HAP-1 (cell line): ENCODE measurements at regions not wholly inside any gene's neighbourhood (a gene's known extent, or its start where the extent isn't known, plus 50 kb on each side); places are given as distances from the start of the nearest gene placed in this dataset.

ENCODE experiments used
- DNase-seq, 2 experiments: peaks; one replicate each; pipeline ENCODE4 v3.0.0-alpha.2; 2016 to 2020; ENCODE audit warnings: low spot score in 2 of 2
- H3K27me3 ChIP-seq: fragments of 250-450 bp; sonication (Bioruptor Pico); 2 replicates; pipeline ENCODE4 v1.5.1; 2020; ENCODE audit warnings: low read depth, mild to moderate bottlenecking, moderate library complexity
- H3K36me3 ChIP-seq: fragments of 250-450 bp; sonication (Bioruptor Pico); replicated peaks from 2 replicates; pipeline ENCODE4 v1.5.1; 2020; ENCODE audit warnings: mild to moderate bottlenecking
- H3K4me1 ChIP-seq: fragments of 250-450 bp; sonication (Bioruptor Pico); 2 replicates; pipeline ENCODE4 v1.5.1; 2020; ENCODE audit warnings: mild to moderate bottlenecking
- H3K4me3 ChIP-seq: fragments of 250-450 bp; sonication (Bioruptor Pico); 2 replicates; pipeline ENCODE4 v1.5.1; 2020; ENCODE audit warnings: mild to moderate bottlenecking, moderate library complexity
- H3K9me3 ChIP-seq: fragments of 250-450 bp; sonication (Bioruptor Pico); 2 replicates; pipeline ENCODE4 v1.5.1; 2020; ENCODE audit warnings: mild to moderate bottlenecking, moderate library complexity
- in situ Hi-C: fragments of 300-500 bp; cut with MboI; formaldehyde crosslinking; loops from 3 replicates; pipeline ENCODE4 v1.14.3; 2020; ENCODE audit warnings: low sequenced_read_pairs, inconsistent platforms, mixed read lengths

GRCh38 chr1:38266197-38266520 is 219.6 kb upstream of the POU3F1 start:
- no peaks in the 10 kb centered on the region for H3K36me3 ChIP-seq
- no peak for DNase-seq
- in situ Hi-C loops = no loop called here

GRCh38 chr1:38265293-38266196 is 219.0 kb upstream of the POU3F1 start:
- H3K4me3 ChIP-seq = no peak overlapping the region
- DNase-seq = no peak
- no peaks in the 10 kb centered on the region for H3K4me1 ChIP-seq
- H3K9me3 ChIP-seq = no peaks in the 10 kb centered on the region
- no peaks in the 10 kb centered on the region for H3K36me3 ChIP-seq
- H3K27me3 ChIP-seq = peaks cover 30% of the 10 kb centered on the region
- in situ Hi-C loops = no loop called here

More at GRCh38 chr1:38266197-38266520, 219.6 kb upstream of the POU3F1 start:
- H3K9me3 ChIP-seq = no peaks in the 10 kb centered on the region
- peaks cover 25% of the 10 kb centered on the region for H3K27me3 ChIP-seq
- H3K4me1 ChIP-seq = no peaks in the 10 kb centered on the region
- H3K4me3 ChIP-seq = no peak overlapping the region

GRCh38 chr1:38263438-38263837 is 216.8 kb upstream of the POU3F1 start:
- no peak for DNase-seq
- Histone ChIP-seq H3K36me3 (no peaks in the 10 kb centered on the region), H3K4me3 (no peak overlapping the region), H3K27me3 (peaks cover 25% of the 10 kb centered on the region), H3K9me3 (no peaks in the 10 kb centered on the region), H3K4me1 (no peaks in the 10 kb centered on the region)
- in situ Hi-C loops = no loop called here

- no peak overlapping the region for H3K4me3 ChIP-seq
- in situ Hi-C loops = no loop called here
- H3K4me1 ChIP-seq = no peaks in the 10 kb centered on the region
- DNase-seq = no peak
- no peaks in the 10 kb centered on the region for H3K9me3 ChIP-seq
- H3K27me3 ChIP-seq = peaks cover 16% of the 10 kb centered on the region
- no peaks in the 10 kb centered on the region for H3K36me3 ChIP-seq
Observed at GRCh38 chr1:38261574-38261973, 215.0 kb upstream of the POU3F1 start.

- H3K9me3 ChIP-seq = no peaks in the 10 kb centered on the region
- no peaks in the 10 kb centered on the region for H3K36me3 ChIP-seq
- in situ Hi-C loops = no loop called here
- H3K4me3 ChIP-seq = no peak overlapping the region
- no peaks in the 10 kb centered on the region for H3K4me1 ChIP-seq
- peaks cover 8% of the 10 kb centered on the region for H3K27me3 ChIP-seq
- no peak for DNase-seq
Observed at GRCh38 chr1:38258085-38258627, 211.6 kb upstream of the POU3F1 start.

- no peaks in the 10 kb centered on the region for H3K36me3 ChIP-seq
- peaks cover 10% of the 10 kb centered on the region for H3K27me3 ChIP-seq
- H3K4me3 ChIP-seq = no peak overlapping the region
- H3K4me1 ChIP-seq = no peaks in the 10 kb centered on the region
- DNase-seq = no peak
- H3K9me3 ChIP-seq = no peaks in the 10 kb centered on the region
- in situ Hi-C loops = no loop called here
Observed at GRCh38 chr1:38257374-38257773, 210.8 kb upstream of the POU3F1 start.

GRCh38 chr1:38256072-38256471 is 209.5 kb upstream of the POU3F1 start:
- no peak for DNase-seq
- no peaks in the 10 kb centered on the region for H3K36me3 ChIP-seq
- in situ Hi-C loops = no loop called here
- H3K4me1 ChIP-seq = no peaks in the 10 kb centered on the region
- peaks cover 15% of the 10 kb centered on the region for H3K27me3 ChIP-seq
- no peak overlapping the region for H3K4me3 ChIP-seq
- no peaks in the 10 kb centered on the region for H3K9me3 ChIP-seq

- Histone ChIP-seq H3K27me3 (peaks cover 32% of the 10 kb centered on the region), H3K36me3 (no peaks in the 10 kb centered on the region), H3K4me3 (no peak overlapping the region), H3K9me3 (no peaks in the 10 kb centered on the region), H3K4me1 (no peaks in the 10 kb centered on the region)
- in situ Hi-C loops = no loop called here
- no peak for DNase-seq
Observed at GRCh38 chr1:38253314-38253713, 206.7 kb upstream of the POU3F1 start.

- Histone ChIP-seq H3K4me1 (peaks cover 8% of the 10 kb centered on the region), H3K9me3 (no peaks in the 10 kb centered on the region), H3K4me3 (no peak overlapping the region), H3K27me3 (peaks cover 38% of the 10 kb centered on the region), H3K36me3 (no peaks in the 10 kb centered on the region)
- in situ Hi-C loops = no loop called here
- DNase-seq = no peak
Observed at GRCh38 chr1:38250356-38250755, 203.8 kb upstream of the POU3F1 start.

- Histone ChIP-seq H3K9me3 (no peaks in the 10 kb centered on the region), H3K36me3 (no peaks in the 10 kb centered on the region), H3K4me3 (no peak overlapping the region), H3K4me1 (peaks cover 8% of the 10 kb centered on the region), H3K27me3 (peaks cover 38% of the 10 kb centered on the region)
- DNase-seq = no peak
- in situ Hi-C loops = no loop called here
Observed at GRCh38 chr1:38249001-38249400, 202.4 kb upstream of the POU3F1 start.

- no peaks in the 10 kb centered on the region for H3K9me3 ChIP-seq
- no peak overlapping the region for H3K4me3 ChIP-seq
- DNase-seq = peak; percentile 67 to 70
- peaks cover 40% of the 10 kb centered on the region for H3K27me3 ChIP-seq
- peaks cover 11% of the 10 kb centered on the region for H3K4me1 ChIP-seq
- in situ Hi-C loops = no loop called here
- no peaks in the 10 kb centered on the region for H3K36me3 ChIP-seq
Observed at GRCh38 chr1:38246955-38247952, 200.7 kb upstream of the POU3F1 start.

- H3K9me3 ChIP-seq = no peaks in the 10 kb centered on the region
- no peak overlapping the region for H3K4me3 ChIP-seq
- no peaks in the 10 kb centered on the region for H3K36me3 ChIP-seq
- in situ Hi-C loops = no loop called here
- H3K4me1 ChIP-seq = peaks cover 11% of the 10 kb centered on the region
- DNase-seq = no peak
- peaks cover 21% of the 10 kb centered on the region for H3K27me3 ChIP-seq
Observed at GRCh38 chr1:38244218-38244845, 197.7 kb upstream of the POU3F1 start.

GRCh38 chr1:38243106-38243505 is 196.5 kb upstream of the POU3F1 start:
- peaks cover 11% of the 10 kb centered on the region for H3K4me1 ChIP-seq
- H3K27me3 ChIP-seq = peaks cover 12% of the 10 kb centered on the region
- peak; percentile 30 to 66 for DNase-seq
- H3K9me3 ChIP-seq = no peaks in the 10 kb centered on the region
- in situ Hi-C loops = no loop called here
- H3K4me3 ChIP-seq = no peak overlapping the region
- H3K36me3 ChIP-seq = no peaks in the 10 kb centered on the region
